ENCODE measurements at regions not wholly inside any gene's neighbourhood (a gene's known extent, or its start where the extent isn't known, plus 50 kb on each side); places are given as distances from the start of the nearest gene placed in this dataset.

- no peak for DNase-seq
- Histone ChIP-seq H3K79me2 (ENCODE audit: low read length) (no peaks in the 10 kb centered on the region), H3F3A (ENCODE audit: insufficient read depth, low read length) (no peaks in the 10 kb centered on the region), H3K36me3 (replicated peaks; ENCODE audit: insufficient read depth, low read length) (no peaks in the 10 kb centered on the region), H3K4me1 (ENCODE audit: low read length) (no peaks in the 10 kb centered on the region), H4K20me1 (ENCODE audit: insufficient read depth, low read length) (no peaks in the 10 kb centered on the region), H3K4me3 (ENCODE audit: low read length) (no peak overlapping the region), H3K27me3 (replicated peaks; ENCODE audit: insufficient read depth, low read length) (no peaks in the 10 kb centered on the region), H3K4me2 (ENCODE audit: low read depth, low read length) (no peak overlapping the region), H3K9me3 (replicated peaks; ENCODE audit: insufficient read depth, low read length) (no peaks in the 10 kb centered on the region), H3K27ac (ENCODE audit: low read length) (no peak overlapping the region), H3K9ac (ENCODE audit: low read length) (no peak overlapping the region), H2AFZ (ENCODE audit: low read length) (no peak overlapping the region), H3K9me2 (replicated peaks; ENCODE audit: insufficient read depth, low read length) (no peaks in the 10 kb centered on the region)
- no peak for TF ChIP-seq CTCF (IDR thresholded peaks at IDR 0.05; ENCODE audit: low read length)
- TF ChIP-seq EZH2phosphoT487 (IDR thresholded peaks at IDR 0.05; ENCODE audit: low read length): no peak
- TF ChIP-seq EZH2 (optimal IDR thresholded peaks at IDR 0.05; ENCODE audit: low read depth, low read length): no peak
Observed at GRCh38 chr5:36522746-36523065, 83.7 kb upstream of the SLC1A3 start.

- no peaks in the 10 kb centered on the region for H4K20me1 ChIP-seq (ENCODE audit: insufficient read depth, low read length)
- H3K9me2 ChIP-seq (replicated peaks; ENCODE audit: insufficient read depth, low read length): no peaks in the 10 kb centered on the region
- H3K4me2 ChIP-seq (ENCODE audit: low read depth, low read length): no peak overlapping the region
- no peaks in the 10 kb centered on the region for H3K9me3 ChIP-seq (replicated peaks; ENCODE audit: insufficient read depth, low read length)
- H3K4me3 ChIP-seq (ENCODE audit: low read length): no peak overlapping the region
- no peaks in the 10 kb centered on the region for H3F3A ChIP-seq (ENCODE audit: insufficient read depth, low read length)
- TF ChIP-seq EZH2phosphoT487 (IDR thresholded peaks at IDR 0.05; ENCODE audit: low read length) (no peak), EZH2 (optimal IDR thresholded peaks at IDR 0.05; ENCODE audit: low read depth, low read length) (no peak), CTCF (IDR thresholded peaks at IDR 0.05; ENCODE audit: low read length) (no peak)
- H3K4me1 ChIP-seq (ENCODE audit: low read length): no peaks in the 10 kb centered on the region
- no peak overlapping the region for H2AFZ ChIP-seq (ENCODE audit: low read length)
- H3K79me2 ChIP-seq (ENCODE audit: low read length): no peaks in the 10 kb centered on the region
- H3K36me3 ChIP-seq (replicated peaks; ENCODE audit: insufficient read depth, low read length): no peaks in the 10 kb centered on the region
- DNase-seq: no peak
- H3K27ac ChIP-seq (ENCODE audit: low read length): no peak overlapping the region
- no peak overlapping the region for H3K9ac ChIP-seq (ENCODE audit: low read length)
- no peaks in the 10 kb centered on the region for H3K27me3 ChIP-seq (replicated peaks; ENCODE audit: insufficient read depth, low read length)
Observed at GRCh38 chr5:36523450-36523849, 83.0 kb upstream of the SLC1A3 start.

GRCh38 chr5:36523926-36524325 lies 82.5 kb upstream of the SLC1A3 start:
- H3F3A ChIP-seq (ENCODE audit: insufficient read depth, low read length): no peaks in the 10 kb centered on the region
- H3K9me2 ChIP-seq (replicated peaks; ENCODE audit: insufficient read depth, low read length): no peaks in the 10 kb centered on the region
- no peaks in the 10 kb centered on the region for H3K4me1 ChIP-seq (ENCODE audit: low read length)
- no peak for TF ChIP-seq EZH2 (optimal IDR thresholded peaks at IDR 0.05; ENCODE audit: low read depth, low read length)
- no peak for TF ChIP-seq CTCF (IDR thresholded peaks at IDR 0.05; ENCODE audit: low read length)
- no peak for TF ChIP-seq EZH2phosphoT487 (IDR thresholded peaks at IDR 0.05; ENCODE audit: low read length)
- H3K36me3 ChIP-seq (replicated peaks; ENCODE audit: insufficient read depth, low read length): no peaks in the 10 kb centered on the region
- no peaks in the 10 kb centered on the region for H3K79me2 ChIP-seq (ENCODE audit: low read length)
- H3K4me2 ChIP-seq (ENCODE audit: low read depth, low read length): no peak overlapping the region
- no peaks in the 10 kb centered on the region for H3K9me3 ChIP-seq (replicated peaks; ENCODE audit: insufficient read depth, low read length)
- no peaks in the 10 kb centered on the region for H4K20me1 ChIP-seq (ENCODE audit: insufficient read depth, low read length)
- no peaks in the 10 kb centered on the region for H3K27me3 ChIP-seq (replicated peaks; ENCODE audit: insufficient read depth, low read length)
- no peak overlapping the region for H3K9ac ChIP-seq (ENCODE audit: low read length)
- H3K4me3 ChIP-seq (ENCODE audit: low read length): no peak overlapping the region
- no peak for DNase-seq
- no peak overlapping the region for H2AFZ ChIP-seq (ENCODE audit: low read length)
- H3K27ac ChIP-seq (ENCODE audit: low read length): no peak overlapping the region
